NT2/D1 (cell line): ENCODE measurements at regions not wholly inside any gene's neighbourhood (a gene's known extent, or its start where the extent isn't known, plus 50 kb on each side); places are given as distances from the start of the nearest gene placed in this dataset.

Experiments used
- SUZ12 ChIP-seq: IDR thresholded peaks from 2 replicates; pipeline ENCODE4 v1.6.1; 2011; ENCODE audit not compliant: insufficient read length, insufficient read depth; ENCODE audit errors: extremely low read depth
- YY1 ChIP-seq: IDR thresholded peaks from 2 replicates; pipeline ENCODE4 v1.6.1; 2011; ENCODE audit not compliant: insufficient read length, insufficient read depth
- ZNF274 ChIP-seq: IDR thresholded peaks from 2 replicates; pipeline ENCODE4 v1.6.1; 2011; ENCODE audit warnings: mild to moderate bottlenecking, low read depth, low read length

GRCh38 chr13:60645676-60646075 is 248.7 kb downstream of the TDRD3 start:
- TF ChIP-seq ZNF274 = no peak
- no peak for TF ChIP-seq SUZ12
- TF ChIP-seq YY1 = no peak
